Left lobe of liver (tissue), 2 donors: ENCODE measurements at regions not wholly inside any gene's neighbourhood (a gene's known extent, or its start where the extent isn't known, plus 50 kb on each side); places are given as distances from the start of the nearest gene placed in this dataset.
"Not testable (repeated sequence)": the region's sequence is repeated elsewhere in the genome, so short reads cannot be mapped to it uniquely, and the experiment has no call there.

Experiments
- ATAC-seq: fragments of 200-7000 bp; cut with Tn5 transposase; one replicate; pipeline ENCODE4 v1.9.1; 2020; ENCODE audit warnings: mild to moderate bottlenecking, moderate library complexity
- DNase-seq: peaks from one replicate; pipeline ENCODE4 v3.0.0-alpha.2; 2020; ENCODE audit warnings: low spot score
- donor health status: DM: no; HTN: no; CAD: no; lungs with moderate emphysema.
- donor health status: DM: no; HTN: yes; CAD: no.

- ATAC-seq, result peak; percentile 14
- no peak for DNase-seq
Measured at GRCh38 chr2:150066490-150066889, 421.0 kb downstream of the RND3 start.

- ATAC-seq, result no peak
- DNase-seq, result no peak
Measured at GRCh38 chr2:150063931-150064548, 423.4 kb downstream of the RND3 start.

- DNase-seq (no peak), ATAC-seq (no peak)
Measured at GRCh38 chr2:150063432-150063889, 424.0 kb downstream of the RND3 start.

GRCh38 chr2:150062416-150062815, 425.1 kb downstream of the RND3 start:
- DNase-seq, result no peak
- ATAC-seq, result no peak

GRCh38 chr2:150060341-150060740, 427.1 kb downstream of the RND3 start:
- no peak for DNase-seq
- ATAC-seq, result no peak

- DNase-seq, ATAC-seq: not testable (repeated sequence)
Measured at GRCh38 chr2:150059676-150060075, 427.8 kb downstream of the RND3 start.

- DNase-seq, result no peak
- ATAC-seq, result no peak
Measured at GRCh38 chr2:150052457-150052856, 435.0 kb downstream of the RND3 start.

GRCh38 chr2:150051004-150051403, 436.5 kb downstream of the RND3 start:
- DNase-seq, result no peak

GRCh38 chr2:150050036-150050435, 437.4 kb downstream of the RND3 start:
- ATAC-seq (no peak), DNase-seq (no peak)

More at GRCh38 chr2:150051004-150051403, 436.5 kb downstream of the RND3 start:
- ATAC-seq, result no peak

- ATAC-seq (no peak), DNase-seq (no peak)
Measured at GRCh38 chr2:150047620-150048222, 439.7 kb downstream of the RND3 start.

- ATAC-seq, result no peak
Measured at GRCh38 chr2:150046810-150047209, 440.7 kb downstream of the RND3 start.

GRCh38 chr2:150046211-150046610, 441.3 kb downstream of the RND3 start:
- no peak for ATAC-seq
- no peak for DNase-seq

More at GRCh38 chr2:150046810-150047209, 440.7 kb downstream of the RND3 start:
- DNase-seq, result no peak

GRCh38 chr2:150045601-150046000, 441.9 kb downstream of the RND3 start:
- ATAC-seq (no peak), DNase-seq (no peak)

GRCh38 chr2:150043172-150043500, 444.3 kb downstream of the RND3 start:
- ATAC-seq (no peak), DNase-seq (no peak)

GRCh38 chr2:150042500-150043171, 444.8 kb downstream of the RND3 start:
- DNase-seq (no peak), ATAC-seq (no peak)

GRCh38 chr2:150041722-150042425, 445.6 kb downstream of the RND3 start:
- DNase-seq, result no peak
- ATAC-seq, result no peak

- peak; percentile 69 for ATAC-seq
Measured at GRCh38 chr2:150036622-150037021, 449.0 kb upstream of the MMADHC start.

GRCh38 chr2:150034665-150035064, 447.1 kb upstream of the MMADHC start:
- ATAC-seq (no peak), DNase-seq (no peak)

More at GRCh38 chr2:150036622-150037021, 449.0 kb upstream of the MMADHC start:
- no peak for DNase-seq

- no peak for DNase-seq
- no peak for ATAC-seq
Measured at GRCh38 chr2:150030436-150031190, 443.0 kb upstream of the MMADHC start.

GRCh38 chr2:150028322-150028721, 440.7 kb upstream of the MMADHC start:
- DNase-seq (no peak), ATAC-seq (no peak)

GRCh38 chr2:150027164-150027563, 439.6 kb upstream of the MMADHC start:
- ATAC-seq (no peak), DNase-seq (no peak)
